Nucleus accumbens (tissue), 56 donors: ENCODE measurements at regions not wholly inside any gene's neighbourhood (a gene's known extent, or its start where the extent isn't known, plus 50 kb on each side); places are given as distances from the start of the nearest gene placed in this dataset.
"Not testable (repeated sequence)": the region's sequence is repeated elsewhere in the genome, so short reads cannot be mapped to it uniquely, and the experiment has no call there.

Experiments used
- DNase-seq, 56 donors: peaks; one replicate each; lab custom pipeline; 2025; lab: John Stamatoyannopoulos, UW

DNA sequence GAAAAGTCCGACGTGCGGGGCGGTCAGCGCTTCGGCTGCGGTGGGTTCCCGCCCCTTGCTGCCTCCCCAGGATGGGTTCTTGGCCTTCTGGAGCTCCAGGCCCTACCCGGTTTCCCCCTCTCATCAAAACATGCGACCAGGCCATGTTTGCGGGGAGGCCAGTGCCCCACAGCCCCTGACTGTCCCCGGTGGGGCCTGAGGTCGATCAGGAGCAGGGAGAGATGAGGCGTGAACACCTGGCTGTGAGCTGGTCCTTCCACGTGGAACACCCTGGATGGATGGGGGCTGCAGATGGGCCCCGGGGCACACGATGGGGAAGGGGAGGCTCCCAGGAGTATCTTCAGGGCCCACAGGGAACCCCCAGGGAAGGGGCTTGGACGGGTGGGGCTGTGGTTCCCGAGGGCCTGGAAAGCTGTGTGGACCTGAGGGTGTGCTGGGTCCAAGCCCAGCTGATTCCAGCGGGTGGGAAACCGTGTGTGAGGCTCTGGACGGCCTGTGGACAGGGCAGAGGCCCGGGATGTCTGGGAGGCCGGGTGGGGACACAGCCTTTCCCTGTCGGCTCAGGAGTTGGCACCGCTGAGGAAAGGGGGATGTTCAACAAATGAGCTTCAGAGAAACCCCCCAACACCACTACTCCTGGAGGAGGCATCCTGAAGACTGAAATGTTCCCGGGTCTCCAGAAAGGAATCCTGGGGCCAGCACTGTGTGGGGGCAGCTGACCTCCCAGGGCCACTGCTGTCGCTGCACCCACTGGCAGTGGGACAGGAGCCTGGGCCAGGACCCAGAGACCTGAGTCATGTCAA, 187.0 kb upstream of the C14orf180 start:
- no peak for DNase-seq

DNA sequence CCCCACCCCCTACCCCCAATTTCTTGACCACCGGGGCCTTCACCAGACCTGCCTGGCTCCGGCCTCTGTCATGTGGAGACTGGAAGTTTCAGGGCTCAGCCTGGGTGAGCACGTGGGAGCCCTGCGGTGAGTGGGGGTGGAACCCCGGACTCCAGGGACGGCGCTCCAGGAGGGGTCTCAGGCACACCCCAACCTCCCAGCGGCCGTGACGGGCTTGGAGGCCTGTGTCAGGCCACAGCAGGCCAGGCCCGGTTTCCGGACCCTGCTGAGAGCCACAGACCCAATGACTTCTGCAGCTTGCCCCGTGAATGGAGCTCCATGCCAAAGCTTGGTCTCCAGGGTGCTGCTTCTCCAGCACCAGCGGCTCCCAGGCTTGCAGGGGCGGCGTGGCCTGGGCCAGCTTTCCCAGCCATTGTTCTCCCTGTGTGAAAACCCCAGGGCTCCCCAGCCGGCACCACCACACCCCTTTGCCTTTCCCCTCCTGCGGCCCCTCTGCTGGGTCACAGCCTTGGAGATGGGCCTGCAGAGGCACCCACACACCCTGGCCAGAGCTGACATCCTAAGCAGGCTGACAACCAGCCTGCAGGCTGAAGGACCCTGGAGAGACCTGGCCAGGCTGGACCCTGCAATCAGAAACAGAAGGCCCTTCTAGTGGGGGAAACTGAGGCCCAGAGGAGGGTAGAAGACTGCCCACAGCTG, 186.2 kb upstream of the C14orf180 start:
- no peak for DNase-seq

DNA sequence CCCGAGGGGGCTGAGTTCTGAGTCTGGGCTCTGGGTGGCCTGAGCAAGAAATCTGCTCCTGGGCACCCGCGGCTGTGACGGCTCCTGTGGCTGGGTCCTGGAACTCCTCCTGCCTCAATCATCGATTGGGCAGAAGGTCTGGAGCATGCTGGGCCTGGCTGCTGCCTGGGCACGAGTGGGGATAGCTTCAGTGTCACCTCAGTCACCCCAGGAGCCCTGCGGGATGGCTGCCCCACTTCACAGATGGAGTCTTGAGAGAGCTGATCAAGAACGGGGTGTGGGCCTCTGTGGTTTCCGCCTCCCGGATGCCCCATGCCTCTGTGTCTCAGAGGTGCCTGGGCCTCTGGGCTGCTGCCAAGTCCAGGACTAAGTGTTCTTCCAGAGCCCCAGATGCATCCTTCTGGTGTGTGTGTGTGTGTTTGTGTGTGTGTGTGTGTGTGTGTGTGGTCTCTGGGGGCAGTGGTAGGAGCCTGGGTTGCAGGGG, 185.6 kb upstream of the C14orf180 start:
- DNase-seq = no peak

DNA sequence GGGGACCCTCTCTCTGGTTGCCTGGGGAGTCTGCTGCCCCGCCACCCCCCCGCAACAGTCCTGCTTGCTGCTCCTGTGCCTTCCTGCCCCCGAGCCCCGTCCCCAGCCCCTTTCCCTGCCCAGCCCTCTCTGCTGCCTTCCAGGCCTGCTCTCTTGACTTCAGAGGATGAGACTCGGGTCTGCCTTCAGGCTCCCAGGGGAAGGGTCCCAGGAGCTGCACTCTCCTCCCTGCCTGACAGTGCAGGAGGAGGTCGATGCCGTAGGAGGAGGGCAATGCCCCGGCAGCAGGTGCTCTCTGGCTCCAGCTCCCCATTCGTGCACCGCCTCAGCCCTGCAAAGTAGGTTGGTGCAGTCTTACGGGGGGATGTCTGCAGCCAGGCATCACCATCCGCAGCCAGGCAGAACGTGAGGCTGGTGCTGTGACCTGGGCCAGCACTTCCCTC, 185.1 kb upstream of the C14orf180 start:
- DNase-seq = no peak

DNA sequence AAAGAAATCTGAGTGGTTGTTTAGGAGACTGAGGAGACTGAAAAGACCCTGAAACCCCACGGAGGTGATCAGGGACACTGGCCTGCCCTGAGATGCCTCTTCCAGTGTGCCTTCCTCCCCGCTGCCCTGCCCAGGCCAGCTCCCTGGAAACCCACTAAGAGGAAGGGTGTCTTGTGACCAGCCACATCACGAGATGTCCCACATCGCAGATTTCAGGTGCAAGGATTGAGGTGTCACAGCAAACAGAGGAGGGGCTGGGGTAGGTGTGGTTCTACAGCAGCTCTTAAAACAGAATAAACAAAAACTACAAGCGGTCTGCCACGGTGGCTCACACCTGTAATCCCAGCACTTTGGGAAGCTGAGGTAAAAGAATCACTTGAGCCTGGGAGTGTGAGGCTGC, 184.3 kb upstream of the C14orf180 start:
- no peak for DNase-seq

DNA sequence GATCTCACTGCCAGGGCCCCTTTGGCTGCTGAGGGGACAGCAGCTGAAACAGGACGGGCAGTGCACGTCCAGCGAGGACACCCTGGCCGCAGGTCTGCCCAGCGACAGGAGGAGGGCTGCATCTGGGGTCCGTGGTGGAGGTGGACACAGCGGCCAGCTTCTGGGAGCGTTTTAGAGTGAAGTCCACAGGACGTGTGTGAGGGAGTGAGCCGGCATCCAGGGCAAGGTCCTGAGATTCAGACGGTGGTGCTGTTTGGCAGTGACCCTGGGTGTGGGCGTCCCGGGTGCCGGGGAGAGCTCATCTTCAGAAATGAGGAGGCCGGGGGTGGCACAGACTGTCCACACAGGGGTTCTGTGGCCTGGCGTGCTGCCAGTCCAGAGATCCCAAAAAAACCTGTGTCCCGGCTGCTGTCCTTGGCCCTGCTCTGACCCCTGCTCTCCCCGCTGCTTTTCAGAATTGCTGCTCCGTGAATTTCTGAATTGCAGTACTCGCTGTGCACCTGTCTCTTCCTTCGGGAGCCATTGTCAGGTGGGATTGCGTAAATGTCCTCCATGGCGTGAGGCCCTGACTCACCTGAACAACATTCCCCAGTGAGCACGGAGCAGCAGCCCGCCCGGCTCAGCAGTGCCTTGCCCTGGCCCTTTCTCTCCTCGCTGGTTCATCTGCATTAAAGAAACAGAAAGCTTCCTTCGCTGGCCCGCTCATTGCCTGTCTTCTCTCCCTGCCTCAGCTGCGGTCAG, 183.5 kb upstream of the C14orf180 start:
- DNase-seq = no peak

DNA sequence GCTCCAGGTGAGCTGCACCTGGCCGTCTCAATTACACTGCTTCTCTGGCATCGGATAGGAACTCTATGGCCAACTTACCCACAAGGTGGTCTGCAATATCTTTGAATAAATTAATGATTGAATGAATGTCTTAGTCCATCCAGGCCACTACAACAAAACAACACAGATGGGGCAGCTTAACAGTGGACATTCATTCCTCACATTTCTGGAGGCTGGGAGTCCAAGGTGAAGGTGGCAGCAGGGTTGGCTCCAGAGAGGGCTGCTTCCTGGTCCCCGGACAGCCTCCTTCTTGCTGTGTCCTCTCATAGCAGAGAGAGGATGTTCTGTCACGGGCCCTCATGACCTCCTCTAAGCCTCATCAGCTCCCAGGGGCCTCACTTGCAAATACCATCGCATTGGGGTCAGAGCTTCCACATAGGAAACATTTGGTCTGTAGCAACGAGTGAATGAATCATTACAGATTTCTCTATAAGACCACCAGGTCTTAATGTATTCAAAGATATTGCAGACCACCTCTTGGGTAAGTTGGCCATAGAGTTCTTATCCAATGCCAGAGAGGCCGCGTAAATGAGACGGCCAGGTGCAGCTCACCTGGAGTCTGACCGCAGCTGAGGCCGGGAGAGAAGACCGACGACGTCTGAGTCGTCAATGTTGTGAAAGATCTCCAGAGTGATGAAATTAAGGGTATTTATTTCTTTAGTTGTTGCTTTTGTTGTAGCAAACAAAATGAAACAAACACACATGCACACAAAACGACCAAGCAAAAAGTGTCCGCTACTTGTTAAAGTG, 182.7 kb upstream of the C14orf180 start:
- no peak for DNase-seq

DNA sequence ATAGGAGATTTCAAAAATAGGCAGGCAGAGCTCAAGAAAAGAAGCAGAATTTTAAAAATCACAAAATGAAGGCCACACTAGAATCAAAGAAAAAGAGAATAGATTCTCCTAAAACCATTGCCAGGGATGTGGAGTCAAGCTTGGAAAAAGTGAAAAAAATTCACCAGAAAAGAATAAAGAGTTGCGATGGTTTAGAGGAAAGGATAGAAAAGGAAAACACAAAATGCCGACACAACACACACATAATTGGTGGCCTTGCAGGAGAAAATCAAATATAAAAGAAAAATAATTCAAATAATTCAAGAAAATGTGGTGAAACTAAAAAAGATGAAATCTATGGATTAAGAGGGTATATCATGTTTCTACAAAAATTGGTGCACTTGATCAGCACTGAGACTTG, 181.6 kb upstream of the C14orf180 start:
- no peak for DNase-seq

DNA sequence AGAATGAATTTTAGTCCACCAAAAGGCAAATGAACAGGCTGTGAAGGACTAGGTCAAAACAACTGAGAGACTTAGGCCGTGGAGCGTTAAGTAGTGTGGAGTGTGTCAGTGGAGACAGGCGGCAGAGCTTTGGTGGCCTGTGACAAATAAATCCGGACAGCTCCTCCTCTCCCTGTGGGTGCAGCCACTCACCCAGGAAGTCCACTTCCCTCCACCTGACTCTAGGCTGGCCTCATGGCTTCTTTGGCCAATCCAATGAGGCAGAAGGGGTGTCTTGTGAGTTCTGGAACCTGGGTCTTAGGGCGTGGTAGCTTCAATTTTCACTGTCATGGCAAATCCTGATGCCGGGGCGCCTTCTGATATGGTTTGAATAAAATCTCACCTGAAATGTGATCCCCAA, 180.9 kb upstream of the C14orf180 start:
- no peak for DNase-seq

DNA sequence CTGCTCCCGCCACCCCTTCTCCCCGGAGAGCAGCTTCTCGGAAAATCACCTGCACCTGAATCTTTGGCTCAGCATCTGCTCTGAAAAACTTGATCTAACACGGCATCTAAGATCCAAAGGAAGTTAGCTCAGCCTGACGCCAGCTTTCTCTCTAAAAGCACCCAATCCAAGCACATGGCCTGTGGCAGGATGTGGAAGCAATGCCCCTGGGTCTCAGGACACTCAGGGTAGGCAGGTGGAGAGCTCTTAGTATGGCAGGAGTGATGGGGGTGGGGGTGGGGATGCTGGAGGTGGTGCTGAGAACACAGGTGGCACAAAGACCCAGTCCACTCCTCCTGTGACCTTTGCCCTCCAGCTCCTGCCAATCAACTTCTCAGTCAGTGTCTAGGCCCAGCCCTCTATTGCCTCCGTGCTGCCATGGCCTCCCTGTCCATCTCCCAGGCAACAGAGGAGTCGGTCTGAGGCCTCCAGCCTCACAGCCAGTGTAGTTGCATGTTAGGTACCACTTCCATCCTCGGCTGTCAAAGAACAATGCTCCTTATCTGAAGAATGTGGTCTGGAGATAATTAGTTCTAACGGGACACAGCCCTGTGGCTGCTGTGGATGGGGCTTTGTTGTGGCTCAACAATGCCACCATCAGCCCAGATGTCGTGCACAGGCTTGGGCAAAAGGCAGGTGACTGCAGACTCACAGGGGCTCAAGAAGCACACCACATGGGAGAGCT, 180.0 kb upstream of the C14orf180 start:
- no peak for DNase-seq

DNA sequence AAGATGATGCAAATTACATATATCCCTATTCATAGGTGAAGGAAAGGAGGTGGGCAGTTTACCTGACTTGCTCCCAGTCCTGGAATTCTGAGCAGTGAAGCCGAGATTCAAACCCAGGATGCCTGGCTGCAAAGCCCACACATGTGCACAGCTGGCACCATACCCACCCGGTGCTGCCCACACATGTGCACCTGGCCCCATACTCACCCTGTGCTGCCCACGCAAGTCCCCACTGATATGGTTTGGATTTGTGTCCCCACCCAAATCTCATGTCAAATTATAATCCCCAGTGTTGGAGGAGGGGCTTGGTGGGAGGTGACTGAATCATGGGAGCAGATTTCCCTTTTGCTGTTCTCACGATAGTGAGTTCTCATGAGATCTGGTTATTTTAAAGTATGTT, 179.2 kb upstream of the C14orf180 start:
- no peak for DNase-seq

DNA sequence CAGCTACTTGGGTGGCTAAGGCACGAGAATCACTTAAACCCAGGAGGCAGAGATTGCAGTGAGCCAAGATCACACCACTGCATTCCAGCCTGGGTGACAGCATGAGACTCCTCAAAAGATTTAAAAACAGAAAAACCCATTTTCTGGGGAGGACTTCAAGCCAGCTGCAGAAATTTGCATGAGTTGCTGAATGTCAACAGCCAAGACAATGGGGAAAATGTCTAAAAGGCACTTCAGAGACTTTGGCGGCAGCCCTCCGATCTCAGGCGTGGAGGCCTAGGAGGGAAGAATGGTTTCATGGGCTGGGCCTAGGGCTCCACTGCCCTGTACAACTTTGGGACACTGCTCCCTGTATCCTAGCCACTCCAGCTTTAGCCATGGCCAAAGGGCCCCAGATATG, 177.8 kb upstream of the C14orf180 start:
- DNase-seq = no peak

DNA sequence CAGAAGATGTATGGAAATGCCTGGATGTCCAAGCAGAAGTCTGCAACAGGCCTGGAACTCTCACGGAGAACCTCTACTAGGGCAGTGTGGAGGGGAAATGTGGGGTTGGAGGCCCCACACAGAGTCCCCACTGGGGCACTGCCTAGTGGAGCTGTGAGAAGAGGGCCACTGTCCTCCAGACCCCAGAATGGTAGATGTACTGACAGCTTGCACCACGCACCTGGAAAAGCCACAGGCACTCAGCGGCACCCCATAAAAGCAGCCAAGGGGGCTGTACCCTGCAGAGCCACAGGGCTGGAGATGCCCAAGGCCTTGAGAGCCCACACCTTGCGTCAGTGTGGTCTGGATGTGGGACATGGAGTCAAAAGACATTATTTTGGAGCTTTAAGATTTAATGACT, 177.3 kb upstream of the C14orf180 start:
- DNase-seq = not testable (repeated sequence)

DNA sequence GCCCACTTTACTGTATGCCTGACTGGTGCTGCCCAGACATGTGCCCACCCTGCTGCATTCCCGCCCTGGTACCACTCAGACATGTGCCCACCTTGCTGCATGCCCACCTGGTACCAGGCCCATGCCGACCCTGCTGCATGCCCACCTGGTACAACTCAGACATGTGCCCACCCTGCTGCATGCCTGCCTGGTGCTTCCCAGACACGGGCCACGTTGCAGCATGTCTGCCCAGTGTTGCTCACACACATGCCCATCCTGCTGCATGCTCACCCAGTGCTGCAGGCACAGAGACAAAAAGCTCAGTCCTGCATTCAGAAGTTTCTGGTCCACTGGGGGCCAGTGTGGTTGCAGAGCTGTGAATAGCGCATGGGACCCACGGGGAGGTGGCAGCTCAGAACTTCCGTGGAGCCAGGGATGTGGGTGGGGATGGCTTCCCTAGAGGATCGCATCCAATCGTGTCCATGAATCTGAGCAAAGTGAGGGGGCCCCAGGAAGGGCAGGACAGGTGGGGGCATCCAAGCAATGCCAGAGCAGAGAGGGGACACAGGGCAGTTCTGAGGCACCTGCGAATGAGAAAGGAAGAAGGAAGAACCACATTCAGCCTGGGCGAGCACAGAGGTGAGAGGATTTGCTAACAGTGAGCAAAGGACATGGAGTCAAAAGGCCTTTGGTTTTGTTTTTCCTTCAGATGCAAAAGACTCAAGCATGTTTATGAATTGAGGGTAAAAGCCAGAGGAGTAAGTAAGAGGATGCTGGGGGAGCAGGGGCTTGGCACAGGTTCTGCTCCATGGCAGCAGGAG, 175.9 kb upstream of the C14orf180 start:
- DNase-seq = no peak

DNA sequence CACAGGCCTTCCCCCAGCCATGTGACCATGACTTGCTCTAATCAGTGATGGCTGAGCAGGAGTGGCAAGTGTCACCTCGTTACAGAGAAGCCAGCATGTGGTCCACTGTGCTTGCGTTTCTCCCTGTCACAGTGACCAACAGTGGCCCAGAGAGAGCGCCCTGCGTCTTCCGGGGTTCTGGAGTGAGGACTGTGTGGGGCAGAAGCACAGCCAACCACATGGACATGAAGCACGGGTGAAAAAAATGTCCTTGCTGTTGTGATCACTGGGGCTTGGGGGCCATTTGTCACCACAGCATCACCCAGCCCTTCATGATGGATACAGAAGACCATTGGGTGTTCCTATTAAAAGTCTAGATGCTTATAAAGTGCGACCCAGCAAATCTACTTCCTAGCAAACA, 174.6 kb upstream of the C14orf180 start:
- no peak for DNase-seq

DNA sequence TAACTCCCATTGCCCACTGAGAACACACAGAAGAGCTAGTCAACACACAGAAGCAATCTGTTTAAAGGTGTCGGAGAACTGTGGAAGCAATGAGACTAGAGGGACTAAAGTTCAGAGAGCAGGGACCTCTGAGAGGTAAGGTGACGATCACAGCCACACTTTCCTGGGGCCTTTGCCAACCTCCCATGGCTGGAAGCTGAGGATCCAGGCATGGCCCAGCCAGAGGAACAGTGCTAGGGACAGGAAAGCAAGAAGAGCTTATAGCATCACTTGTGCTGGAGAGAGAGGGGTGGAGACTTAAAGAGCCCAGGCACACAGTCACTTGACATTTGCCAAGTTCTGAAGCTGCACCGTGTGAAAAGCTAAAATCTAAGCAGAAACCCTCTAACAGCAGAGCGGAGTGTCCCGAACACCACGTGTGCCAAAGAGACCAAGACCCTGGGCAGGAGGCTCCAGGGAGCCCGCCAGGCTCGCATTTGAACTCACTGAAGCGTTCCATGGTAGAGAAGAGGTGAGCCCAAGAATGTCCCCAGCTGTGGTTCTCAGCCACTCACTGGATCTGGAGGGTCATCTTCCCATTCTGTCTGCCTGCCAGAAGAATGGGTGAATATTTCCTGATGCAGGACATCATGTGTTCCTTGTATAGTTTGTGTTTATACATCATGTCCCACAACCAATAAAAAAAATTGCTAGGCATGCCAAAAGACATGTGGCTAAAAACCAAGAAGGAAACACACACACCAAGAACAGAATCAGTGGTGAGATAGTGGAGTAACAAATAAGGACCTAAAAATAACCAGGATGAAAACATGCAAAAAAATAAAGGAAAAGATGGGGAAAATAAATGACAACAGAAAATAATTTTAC, 174.0 kb upstream of the C14orf180 start:
- DNase-seq = no peak

DNA sequence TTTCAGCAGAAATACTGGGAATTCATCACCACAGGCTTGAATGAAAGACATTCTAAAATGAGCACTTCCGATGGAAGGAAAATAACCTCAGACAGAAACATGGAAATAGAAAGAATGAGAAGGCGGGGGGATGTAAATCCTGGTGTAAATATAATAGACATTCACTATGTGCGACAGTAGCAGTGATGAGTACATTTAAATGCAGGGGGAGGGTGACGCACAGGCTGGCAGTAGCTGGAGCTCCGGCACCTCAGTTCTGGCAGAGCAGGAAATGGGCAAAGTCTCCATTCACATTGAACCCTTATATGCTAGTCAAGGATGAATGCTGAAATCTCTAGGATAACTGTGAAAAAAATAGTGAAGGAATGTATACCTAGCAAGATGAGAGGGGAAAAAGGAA, 172.7 kb upstream of the C14orf180 start:
- no peak for DNase-seq

DNA sequence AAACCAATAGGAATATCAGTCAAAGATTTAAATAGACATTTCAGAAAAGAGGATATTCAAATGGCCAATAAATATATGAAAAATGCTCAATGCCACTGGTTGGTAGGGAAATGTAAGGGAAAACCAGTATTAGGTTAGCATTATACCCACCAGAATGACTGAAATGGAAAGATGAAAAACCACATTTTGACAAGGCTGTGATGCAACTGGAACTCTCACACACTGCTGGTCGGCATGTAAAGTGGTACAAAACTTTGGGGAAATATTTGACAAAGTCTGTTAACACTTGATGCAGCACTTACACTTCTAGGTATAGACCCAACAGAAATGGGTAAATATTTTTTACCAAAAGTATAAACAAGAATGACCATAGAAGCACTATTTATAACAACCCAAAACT, 163.2 kb upstream of the C14orf180 start:
- no peak for DNase-seq
